Stimulated activated CD8-positive, alpha-beta memory T cell treated with anti-CD3 and anti-CD28 coated beads, Interleukin-15, amount 100 ng/mL, for 4 hours (primary cell): ENCODE measurements at regions not wholly inside any gene's neighbourhood (a gene's known extent, or its start where the extent isn't known, plus 50 kb on each side); places are given as distances from the start of the nearest gene placed in this dataset.
"Not testable (repeated sequence)": the region's sequence is repeated elsewhere in the genome, so short reads cannot be mapped to it uniquely, and the experiment has no call there.

Experiments
- DNase-seq, 2 donors: peaks; one replicate each; pipeline ENCODE4 v3.0.0-alpha.2; 2020; ENCODE audit warnings: low read depth in 2 of 2

- no peak for DNase-seq
Observed at GRCh38 chr2:145421841-145422240, 901.9 kb upstream of the ZEB2 start.

- DNase-seq: no peak
Observed at GRCh38 chr2:145416640-145417039, 896.7 kb upstream of the ZEB2 start.

GRCh38 chr2:145415151-145415550 is 895.2 kb upstream of the ZEB2 start:
- no peak for DNase-seq

- DNase-seq: no peak
Observed at GRCh38 chr2:145413261-145414030, 893.5 kb upstream of the ZEB2 start.

GRCh38 chr2:145412155-145412554 is 892.2 kb upstream of the ZEB2 start:
- no peak for DNase-seq

- no peak for DNase-seq
Observed at GRCh38 chr2:145411493-145411892, 891.6 kb upstream of the ZEB2 start.

GRCh38 chr2:145410086-145410485 is 890.2 kb upstream of the ZEB2 start:
- no peak for DNase-seq

GRCh38 chr2:145408980-145409379 is 889.1 kb upstream of the ZEB2 start:
- DNase-seq: no peak

GRCh38 chr2:145404690-145405089 is 884.8 kb upstream of the ZEB2 start:
- DNase-seq: no peak

- no peak for DNase-seq
Observed at GRCh38 chr2:145402706-145403277, 882.9 kb upstream of the ZEB2 start.

GRCh38 chr2:145399131-145399530 is 879.2 kb upstream of the ZEB2 start:
- no peak for DNase-seq

GRCh38 chr2:145394181-145394580 is 874.3 kb upstream of the ZEB2 start:
- no peak for DNase-seq

GRCh38 chr2:145386973-145387372 is 867.1 kb upstream of the ZEB2 start:
- DNase-seq: no peak

GRCh38 chr2:145383961-145384360 is 864.0 kb upstream of the ZEB2 start:
- DNase-seq: no peak

- no peak for DNase-seq
Observed at GRCh38 chr2:145380436-145381017, 860.6 kb upstream of the ZEB2 start.

GRCh38 chr2:145379934-145380333 is 860.0 kb upstream of the ZEB2 start:
- DNase-seq: no peak

- DNase-seq: no peak
Observed at GRCh38 chr2:145374165-145374564, 854.2 kb upstream of the ZEB2 start.

GRCh38 chr2:145367334-145367733 is 847.4 kb upstream of the ZEB2 start:
- not testable (repeated sequence) for DNase-seq

GRCh38 chr2:145366341-145366740 is 846.4 kb upstream of the ZEB2 start:
- no peak for DNase-seq

- no peak for DNase-seq
Observed at GRCh38 chr2:145360129-145360790, 840.3 kb upstream of the ZEB2 start.

GRCh38 chr2:145359561-145359960 is 839.6 kb upstream of the ZEB2 start:
- DNase-seq: no peak

GRCh38 chr2:145356056-145356455 is 836.1 kb upstream of the ZEB2 start:
- no peak for DNase-seq

GRCh38 chr2:145352484-145352883 is 832.6 kb upstream of the ZEB2 start:
- no peak for DNase-seq
